SK-N-SH (cell line): ENCODE measurements at regions not wholly inside any gene's neighbourhood (a gene's known extent, or its start where the extent isn't known, plus 50 kb on each side); places are given as distances from the start of the nearest gene placed in this dataset.
A peak's percentile ranks its signal among the peaks of the same experiment; 100 is the strongest.

Experiments used
- CTCF ChIA-PET: fragments of 300-600, 350-600 bp; formaldehyde crosslinking; extraction: SDS; loops from one replicate; lab custom pipeline; 2021; lab: Yijun Ruan, JAX
- POLR2A ChIA-PET: fragments of 350-600 bp; sonication (Branson Sonifier 250); formaldehyde crosslinking; extraction: SDS; loops from one replicate; lab custom pipeline; 2020; ENCODE audit warnings: antibody characterized with exemption, inconsistent platforms; lab: Yijun Ruan, JAX
- DNase-seq: peaks from one replicate; pipeline ENCODE4 v3.0.0; 2012
- H2AFZ ChIP-seq: fragments of 200-600 bp; sonication (generic); 2 replicates; pipeline ENCODE4 v1.8.1; 2016; ENCODE audit warnings: antibody characterized with exemption, mild to moderate bottlenecking, low read depth
- H3F3A ChIP-seq: fragments of 200-600 bp; sonication (generic); replicated peaks from 2 replicates; pipeline ENCODE3; 2016; ENCODE audit warnings: antibody characterized with exemption, mild to moderate bottlenecking; ENCODE audit not compliant: insufficient read depth
- H3K27ac ChIP-seq, 2 experiments: fragments of 200-500 bp in 1 of 2; fragments of 200-600 bp in 1 of 2; sonication (Bioruptor generic) in 1 of 2; sonication (generic), shearing (Covaris generic) in 1 of 2; 2 replicates each; pipeline versions ENCODE4 v1.5.1 to v1.6.1; 2014 to 2016; ENCODE audit warnings: low read depth in 2 of 2, inconsistent platforms in 1 of 2, low read length in 1 of 2, mild to moderate bottlenecking in 1 of 2, mixed read lengths in 1 of 2
- H3K27me3 ChIP-seq: fragments of 200-600 bp; sonication (generic), shearing (Covaris generic); 2 replicates; pipeline ENCODE4 v1.6.1; 2016; ENCODE audit warnings: mixed run types; ENCODE audit not compliant: insufficient read depth
- H3K36me3 ChIP-seq, 2 experiments: fragments of 200-500 bp in 1 of 2; fragments of 200-600 bp in 1 of 2; sonication (Bioruptor generic) in 1 of 2; sonication (generic) in 1 of 2; replicated peaks in 1 of 2; 2 replicates each; pipeline versions ENCODE3 to v1.5.1; 2014 to 2016; ENCODE audit warnings: low read length in 1 of 2, mild to moderate bottlenecking in 1 of 2; ENCODE audit not compliant: insufficient read depth in 2 of 2, control insufficient read depth in 1 of 2
- H3K4me1 ChIP-seq, 2 experiments: fragments of 200-500 bp in 1 of 2; fragments of 200-600 bp in 1 of 2; sonication (Bioruptor generic) in 1 of 2; sonication (generic), shearing (Covaris generic) in 1 of 2; 2 replicates each; pipeline versions ENCODE4 v1.5.1 to v1.6.1; 2014 to 2016; ENCODE audit warnings: low read depth in 1 of 2, low read length in 1 of 2, mixed run types in 1 of 2; ENCODE audit not compliant: insufficient read depth in 2 of 2, control insufficient read depth in 1 of 2
- H3K4me2 ChIP-seq: fragments of 200-600 bp; sonication (generic), shearing (Covaris generic); 2 replicates; pipeline ENCODE4 v1.6.1; 2017; ENCODE audit warnings: mixed run types
- H3K4me3 ChIP-seq, 2 experiments: fragments of 200-500 bp in 1 of 2; fragments of 200-600 bp in 1 of 2; sonication (Bioruptor generic) in 1 of 2; sonication (generic), shearing (Covaris generic) in 1 of 2; 2 replicates each; pipeline versions ENCODE4 v1.5.1 to v1.8.1; 2014 to 2016; ENCODE audit warnings: low read depth in 2 of 2, inconsistent platforms in 1 of 2, low read length in 1 of 2, mild to moderate bottlenecking in 1 of 2, mixed read lengths in 1 of 2, moderate library complexity in 1 of 2
- H3K79me2 ChIP-seq: fragments of 200-600 bp; sonication (generic); 2 replicates; pipeline ENCODE4 v1.8.1; 2017; ENCODE audit warnings: mild to moderate bottlenecking; ENCODE audit not compliant: insufficient read depth
- H3K9ac ChIP-seq: fragments of 200-600 bp; sonication (generic); 2 replicates; pipeline ENCODE4 v1.6.1; 2017; ENCODE audit warnings: mixed run types
- H3K9me2 ChIP-seq: fragments of 200-600 bp; sonication (generic); 2 replicates; pipeline ENCODE4 v1.6.1; 2017; ENCODE audit warnings: mixed run types
- H3K9me3 ChIP-seq: fragments of 200-600 bp; sonication (generic); 2 replicates; pipeline ENCODE4 v1.6.1; 2017; ENCODE audit warnings: mixed run types, mild to moderate bottlenecking, moderate library complexity
- H4K20me1 ChIP-seq: fragments of 200-600 bp; sonication (generic); 2 replicates; pipeline ENCODE4 v1.6.1; 2017; ENCODE audit warnings: mild to moderate bottlenecking, mixed run types; ENCODE audit not compliant: insufficient read depth
- CHD2 ChIP-seq: fragments of 150-350 bp; IDR thresholded peaks from 2 replicates; pipeline ENCODE4 v1.6.1; 2018; ENCODE audit warnings: low read length; ENCODE audit not compliant: partially characterized antibody
- CTCF ChIP-seq: fragments of 200-600 bp; sonication (generic); IDR thresholded peaks from 2 replicates; pipeline ENCODE4 v1.6.1; 2017; ENCODE audit warnings: antibody characterized with exemption, mild to moderate bottlenecking, moderate library complexity
- EP300 ChIP-seq, 2 experiments: IDR thresholded peaks; 2 replicates each; pipeline versions ENCODE4 v1.4.0 to v1.6.1; 2012; ENCODE audit warnings: borderline replicate concordance in 1 of 2, low read depth in 1 of 2, low read length in 1 of 2
- EZH2phosphoT487 ChIP-seq: fragments of 200-600 bp; sonication (generic); IDR thresholded peaks from 2 replicates; pipeline ENCODE4 v1.6.1; 2017; ENCODE audit warnings: low read depth, mixed run types, mild to moderate bottlenecking, antibody characterized with exemption, moderate library complexity, borderline replicate concordance
- FOSL2 ChIP-seq: IDR thresholded peaks from 2 replicates; pipeline ENCODE4 v1.4.0; 2012; ENCODE audit warnings: low read depth, mild to moderate bottlenecking, moderate library complexity, borderline replicate concordance
- FOXJ3 ChIP-seq: sonication (generic); formaldehyde crosslinking; IDR thresholded peaks from 2 replicates; pipeline ENCODE4 v1.5.1; 2020; ENCODE audit warnings: mild to moderate bottlenecking, missing genetic modification reagents
- FOXM1 ChIP-seq: IDR thresholded peaks from 2 replicates; pipeline ENCODE4 v1.4.0; 2012; ENCODE audit warnings: low read depth, mild to moderate bottlenecking
- GABPA ChIP-seq: IDR thresholded peaks from 2 replicates; pipeline ENCODE4 v1.4.0; 2012; ENCODE audit warnings: low read depth, mild to moderate bottlenecking
- GATA2 ChIP-seq: sonication (generic); formaldehyde crosslinking; IDR thresholded peaks from 2 replicates; pipeline ENCODE4 v1.5.0; 2020; ENCODE audit warnings: mild to moderate bottlenecking, missing genetic modification reagents
- JUND ChIP-seq: IDR thresholded peaks from 2 replicates; pipeline ENCODE4 v1.4.0; 2012
- MAX ChIP-seq: IDR thresholded peaks from 2 replicates; pipeline ENCODE4 v1.4.0; 2012; ENCODE audit warnings: low read depth
- PBX3 ChIP-seq: IDR thresholded peaks from 2 replicates; pipeline ENCODE4; 2012
- POLR2AphosphoS5 ChIP-seq: IDR thresholded peaks from 2 replicates; pipeline ENCODE4 v1.6.1; 2012; ENCODE audit warnings: low read depth, low read length
- RAD21 ChIP-seq: IDR thresholded peaks from 2 replicates; pipeline ENCODE4 v1.6.1; 2012; ENCODE audit warnings: mild to moderate bottlenecking, low read length
- RCOR1 ChIP-seq: fragments of 150-350 bp; IDR thresholded peaks from 2 replicates; pipeline ENCODE4 v1.6.1; 2017; ENCODE audit warnings: antibody characterized with exemption, low read length
- RXRA ChIP-seq: IDR thresholded peaks from 2 replicates; pipeline ENCODE4 v1.4.0; 2012; ENCODE audit warnings: low read depth, mild to moderate bottlenecking, borderline replicate concordance
- TCF12 ChIP-seq: IDR thresholded peaks from 2 replicates; pipeline ENCODE4 v1.4.0; 2012
- USF1 ChIP-seq: IDR thresholded peaks from 2 replicates; pipeline ENCODE4 v1.4.0; 2012; ENCODE audit warnings: low read depth, borderline replicate concordance
- YY1 ChIP-seq: IDR thresholded peaks from 2 replicates; pipeline ENCODE4 v1.4.0; 2012; ENCODE audit warnings: low read depth, mild to moderate bottlenecking
- WGBS: methylation state at CpG from one replicate; pipeline ENCODE4 v1.1.6; 2017; ENCODE audit warnings: low lambda C conversion rate; 5-methylcytosine and 5-hydroxymethylcytosine counted together

- no peak overlapping the region for H2AFZ ChIP-seq
Measured at GRCh38 chr1:99365545-99365944, 101.3 kb downstream of the PLPPR4 start.

GRCh38 chr1:99369154-99369553, 104.9 kb downstream of the PLPPR4 start:
- DNase-seq: no peak
- H3K27me3 ChIP-seq: no peaks in the 10 kb centered on the region
- WGBS: 31% methylated on average over 1 of the region's 2 CpGs
- TF ChIP-seq PBX3 (no peak), POLR2AphosphoS5 (no peak), RCOR1 (no peak), FOXM1 (no peak), RXRA (no peak), RAD21 (no peak), CTCF (no peak), YY1 (no peak), MAX (no peak), GABPA (no peak), CHD2 (no peak), EZH2phosphoT487 (no peak), TCF12 (no peak)

More at GRCh38 chr1:99365545-99365944, 101.3 kb downstream of the PLPPR4 start:
- H3F3A ChIP-seq: no peaks in the 10 kb centered on the region
- H3K9ac ChIP-seq: no peak overlapping the region
- 16% methylated on average over 1 of the region's 1 CpG for WGBS
- H3K4me3 ChIP-seq: no peak overlapping the region
- H3K9me2 ChIP-seq: no peaks in the 10 kb centered on the region
- no peaks in the 10 kb centered on the region for H3K36me3 ChIP-seq
- H3K4me1 ChIP-seq: peaks cover 0 to 12% of the 10 kb centered on the region in 2 experiments; a peak in 2 of 4 replicates
- H3K9me3 ChIP-seq: no peaks in the 10 kb centered on the region
- peak overlapping the region in 1 of 2 experiments; percentile 93; a peak in 2 of 4 replicates for H3K27ac ChIP-seq
- no peak overlapping the region for H3K4me2 ChIP-seq
- DNase-seq: peak; percentile 27
- H4K20me1 ChIP-seq: no peaks in the 10 kb centered on the region
- ChIA-PET POLR2A (no interaction called here), CTCF (interaction anchor here (1.7 to 2.1 kb wide), 2 partner anchors 115 to 161 kb away, joined by 7 read pairs; no protein-coding TSS in a partner anchor)
- no peaks in the 10 kb centered on the region for H3K79me2 ChIP-seq
- no peak for TF ChIP-seq FOSL2
- peak; percentile 91 for TF ChIP-seq GATA2 (CRISPR knock-in tag)
- peak; percentile 44 for TF ChIP-seq CHD2
- 0 out of 2 replicates have a peak, but pooled peaks have one; percentile 16 for TF ChIP-seq RAD21
- peak; percentile 27; the same call in 1 of the 2 replicates for TF ChIP-seq FOXJ3
- TF ChIP-seq GABPA: no peak
- peak in 1 of 2 experiments; percentile 90; a peak in 2 of 4 replicates for TF ChIP-seq EP300 (IDR thresholded peaks at IDR 0.05; ENCODE audit: borderline replicate concordance in 1 of 2, low read depth in 1 of 2, low read length in 1 of 2)
- 0 out of 2 replicates have a peak, but pooled peaks have one; percentile 9 for TF ChIP-seq JUND
- peak; percentile 33 for TF ChIP-seq TCF12
- TF ChIP-seq RCOR1: peak; percentile 70; the same call in 1 of the 2 replicates
- no peak for TF ChIP-seq YY1
- no peak for TF ChIP-seq USF1
- no peak for TF ChIP-seq CTCF
- H3K27me3 ChIP-seq: no peaks in the 10 kb centered on the region

More at GRCh38 chr1:99369154-99369553, 104.9 kb downstream of the PLPPR4 start:
- H3K9me2 ChIP-seq: no peaks in the 10 kb centered on the region
- ChIA-PET POLR2A (no interaction called here), CTCF (interaction anchor here (0.7 kb wide), 1 partner anchor 72 kb away, joined by 3 read pairs; no protein-coding TSS in a partner anchor)
- no peak overlapping the region for H3K27ac ChIP-seq
- H3K79me2 ChIP-seq: no peaks in the 10 kb centered on the region
- H3K4me2 ChIP-seq: no peak overlapping the region
- no peaks in the 10 kb centered on the region for H4K20me1 ChIP-seq
- H2AFZ ChIP-seq: no peak overlapping the region
- H3K36me3 ChIP-seq: no peaks in the 10 kb centered on the region
- H3K9ac ChIP-seq: no peak overlapping the region
- no peaks in the 10 kb centered on the region for H3F3A ChIP-seq
- H3K4me3 ChIP-seq: no peak overlapping the region
- no peaks in the 10 kb centered on the region for H3K9me3 ChIP-seq
- peaks cover 0 to 8% of the 10 kb centered on the region in 2 experiments; a peak in 1 of 4 replicates for H3K4me1 ChIP-seq
